H9 (cell line): ENCODE measurements at regions not wholly inside any gene's neighbourhood (a gene's known extent, or its start where the extent isn't known, plus 50 kb on each side); places are given as distances from the start of the nearest gene placed in this dataset.

Experiments used
- DNase-seq: peaks from one replicate; pipeline ENCODE4 v3.0.0-alpha.2; 2017
- H2AFZ ChIP-seq: one replicate; pipeline ENCODE4 v1.6.1; 2013; ENCODE audit warnings: mild to moderate bottlenecking, low read length, control low read depth, moderate library complexity
- H2AK5ac ChIP-seq: 2 replicates; pipeline ENCODE4 v1.6.1; 2013; ENCODE audit warnings: low read length, control low read depth, mixed read lengths; ENCODE audit not compliant: insufficient read length
- H2BK120ac ChIP-seq: one replicate; pipeline ENCODE4 v1.6.1; 2013; ENCODE audit warnings: low read depth, mild to moderate bottlenecking, low read length, control low read depth, inconsistent platforms; ENCODE audit not compliant: poor library complexity, severe bottlenecking
- H2BK12ac ChIP-seq: 2 replicates; pipeline ENCODE4 v1.6.1; 2013; ENCODE audit warnings: low read length, control low read depth, mixed read lengths, low read depth; ENCODE audit not compliant: insufficient read length
- H2BK15ac ChIP-seq: 2 replicates; pipeline ENCODE4 v1.6.1; 2013; ENCODE audit warnings: low read depth, low read length, control low read depth
- H2BK20ac ChIP-seq: one replicate; pipeline ENCODE4 v1.6.1; 2013; ENCODE audit warnings: low read depth, mild to moderate bottlenecking, low read length, control low read depth, inconsistent platforms; ENCODE audit not compliant: poor library complexity, severe bottlenecking
- H2BK5ac ChIP-seq: 2 replicates; pipeline ENCODE4 v1.6.1; 2013; ENCODE audit warnings: low read length, control low read depth, mixed read lengths; ENCODE audit not compliant: insufficient read length
- H3K14ac ChIP-seq: 2 replicates; pipeline ENCODE4 v1.6.1; 2013; ENCODE audit warnings: low read length, control low read depth; ENCODE audit not compliant: insufficient read depth
- H3K18ac ChIP-seq: 2 replicates; pipeline ENCODE4 v1.6.1; 2013; ENCODE audit warnings: low read depth, mild to moderate bottlenecking, mixed read lengths, low read length, control low read depth; ENCODE audit not compliant: insufficient read length
- H3K23ac ChIP-seq: 2 replicates; pipeline ENCODE4 v1.6.1; 2013; ENCODE audit warnings: low read length, control low read depth, mixed read lengths, low read depth; ENCODE audit not compliant: insufficient read length
- H3K23me2 ChIP-seq: 2 replicates; pipeline ENCODE4 v1.6.1; 2013; ENCODE audit warnings: low read depth, mild to moderate bottlenecking, mixed read lengths, low read length, control low read depth; ENCODE audit not compliant: insufficient read length, poor library complexity, severe bottlenecking
- H3K27ac ChIP-seq: 2 replicates; pipeline ENCODE4 v1.5.1; 2013; ENCODE audit warnings: low read length, control low read depth, mixed read lengths, low read depth; ENCODE audit not compliant: insufficient read length
- H3K27me3 ChIP-seq: 2 replicates; pipeline ENCODE4 v1.6.1; 2013; ENCODE audit warnings: low read length, control low read depth, inconsistent platforms; ENCODE audit not compliant: insufficient read depth
- H3K4ac ChIP-seq: 2 replicates; pipeline ENCODE4 v1.6.1; 2013; ENCODE audit warnings: low read depth, mild to moderate bottlenecking, control low read depth, inconsistent platforms, low read length, moderate library complexity
- H3K4me1 ChIP-seq: 2 replicates; pipeline ENCODE4 v1.6.1; 2013; ENCODE audit warnings: low read length, control low read depth, inconsistent platforms; ENCODE audit not compliant: insufficient read depth
- H3K4me2 ChIP-seq: 2 replicates; pipeline ENCODE4 v1.6.1; 2013; ENCODE audit warnings: low read length, control low read depth, mixed read lengths; ENCODE audit not compliant: insufficient read length, insufficient read depth
- H3K56ac ChIP-seq: 2 replicates; pipeline ENCODE4 v1.6.1; 2013; ENCODE audit warnings: low read depth, mild to moderate bottlenecking, mixed read lengths, low read length, control low read depth; ENCODE audit not compliant: insufficient read length
- H3K79me1 ChIP-seq: 2 replicates; pipeline ENCODE4 v1.6.1; 2013; ENCODE audit warnings: low read depth, mild to moderate bottlenecking, moderate library complexity, low read length, control low read depth, inconsistent platforms; ENCODE audit not compliant: insufficient read depth, poor library complexity, severe bottlenecking
- H3K79me2 ChIP-seq: 2 replicates; pipeline ENCODE4 v1.6.1; 2013; ENCODE audit warnings: low read length, control low read depth, inconsistent platforms; ENCODE audit not compliant: insufficient read depth
- H3K9ac ChIP-seq: 2 replicates; pipeline ENCODE4 v1.6.1; 2013; ENCODE audit warnings: low read length, control low read depth, mixed read lengths; ENCODE audit not compliant: insufficient read length; ENCODE audit errors: extremely low read depth
- H3K9me3 ChIP-seq: one replicate; pipeline ENCODE4 v1.6.1; 2013; ENCODE audit warnings: low read depth, low read length, inconsistent platforms; ENCODE audit not compliant: control insufficient read depth
- H3T11ph ChIP-seq: one replicate; pipeline ENCODE4 v1.6.1; 2013; ENCODE audit warnings: mild to moderate bottlenecking, low read length, control low read depth, inconsistent platforms
- H4K20me1 ChIP-seq: one replicate; pipeline ENCODE4 v1.6.1; 2013; ENCODE audit not compliant: control insufficient read depth, insufficient read length, insufficient read depth
- H4K5ac ChIP-seq: 2 replicates; pipeline ENCODE4 v1.6.1; 2013; ENCODE audit warnings: low read depth, mild to moderate bottlenecking, mixed read lengths, low read length, control low read depth; ENCODE audit not compliant: insufficient read length
- H4K8ac ChIP-seq: replicated peaks from 2 replicates; pipeline ENCODE4 v1.6.1; 2013; ENCODE audit warnings: low read length, control low read depth, mixed read lengths, low read depth; ENCODE audit not compliant: insufficient read length
- H4K91ac ChIP-seq: 2 replicates; pipeline ENCODE4 v1.6.1; 2013; ENCODE audit warnings: low read depth, mild to moderate bottlenecking, moderate library complexity, mixed read lengths, low read length, control low read depth; ENCODE audit not compliant: insufficient read length
- H3K27ac Mint-ChIP-seq, 3 experiments: 2 replicates in 2 of 3; 3 replicates in 1 of 3; pipeline ENCODE4 v1.8.0; 2020 to 2021; ENCODE audit warnings: mixed read lengths in 3 of 3, mild to moderate bottlenecking in 1 of 3, moderate library complexity in 1 of 3
- H3K27me3 Mint-ChIP-seq: 2 replicates; pipeline ENCODE4 v1.8.0; 2021; ENCODE audit warnings: low read depth, mild to moderate bottlenecking, moderate library complexity, mixed read lengths
- H3K36me3 Mint-ChIP-seq, 3 experiments: 2 replicates in 2 of 3; 3 replicates in 1 of 3; pipeline ENCODE4 v1.8.0; 2020 to 2021; ENCODE audit warnings: low read depth in 3 of 3, mixed read lengths in 3 of 3; ENCODE audit not compliant: insufficient read depth in 1 of 3
- H3K4me1 Mint-ChIP-seq, 2 experiments: 2 replicates each; pipeline ENCODE4 v1.8.0; 2020; ENCODE audit warnings: mixed read lengths in 2 of 2
- H3K4me3 Mint-ChIP-seq, 2 experiments: 2 replicates in 1 of 2; 3 replicates in 1 of 2; pipeline ENCODE4 v1.8.0; 2020 to 2021; ENCODE audit warnings: mild to moderate bottlenecking in 2 of 2, mixed read lengths in 2 of 2, moderate library complexity in 1 of 2
- H3K9me3 Mint-ChIP-seq, 2 experiments: 2 replicates in 1 of 2; 3 replicates in 1 of 2; pipeline ENCODE4 v1.8.0; 2020; ENCODE audit warnings: mild to moderate bottlenecking in 2 of 2, mixed read lengths in 2 of 2, moderate library complexity in 1 of 2
- WGBS: extraction: QIAGEN DNeasy Blood & Tissue Kit; methylation state at CpG from one replicate; pipeline ENCODE4 v1.1.7; 2013; ENCODE audit warnings: missing lambda C conversion rate, low lambda C conversion rate, mixed read lengths; ENCODE audit not compliant: insufficient read length; ENCODE audit errors: extremely low coverage; 5-methylcytosine and 5-hydroxymethylcytosine counted together
- TF ChIP-seq, protein P1 (sequence below): fragments of 200-600 bp; sonication (generic); conservative IDR thresholded peaks from 3 replicates; pipeline ENCODE4 v1.8.0; 2021; ENCODE audit warnings: antibody characterized with exemption, mild to moderate bottlenecking

DNA sequence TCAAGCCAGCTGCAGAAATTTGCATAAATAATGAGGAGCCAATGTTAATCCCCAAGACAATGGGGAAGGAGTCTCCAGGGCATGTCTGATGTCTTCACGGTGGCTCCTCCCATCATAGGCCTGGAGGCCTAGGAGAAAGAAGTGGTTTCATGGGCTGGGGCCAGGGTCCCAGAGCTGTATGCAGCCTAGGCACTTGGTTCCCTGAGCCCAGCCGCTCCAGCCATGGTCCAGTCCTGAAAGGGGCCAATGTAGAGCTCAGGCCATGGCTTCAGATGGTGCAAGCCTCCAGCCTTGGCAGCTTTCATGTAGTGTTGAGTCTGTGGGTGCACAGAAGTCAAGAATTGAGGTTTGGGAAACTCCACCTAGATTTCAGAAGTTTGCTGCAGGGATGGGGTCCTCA, 628.2 kb upstream of the GRIA3 start:
- WGBS: no CpG with 5 or more reads among the region's 2 CpGs
- no peak overlapping the region for H3K4me2 ChIP-seq
- H2AFZ ChIP-seq: no peak overlapping the region
- no peaks in the 10 kb centered on the region for H3K23me2 ChIP-seq
- no peak overlapping the region for H4K91ac ChIP-seq
- Mint-ChIP-seq H3K4me1 (no peaks in the 10 kb centered on the region), H3K4me3 (no peak overlapping the region), H3K27ac (no peak overlapping the region), H3K36me3 (peaks cover 5 to 13% (median 5%) of the 10 kb centered on the region in 3 experiments; a peak in 4 of 7 replicates), H3K27me3 (no peaks in the 10 kb centered on the region), H3K9me3 (peaks cover 27 to 65% of the 10 kb centered on the region in 2 experiments)
- no peaks in the 10 kb centered on the region for H4K20me1 ChIP-seq
- no peaks in the 10 kb centered on the region for H3K4me1 ChIP-seq
- H2BK120ac ChIP-seq: no peak overlapping the region
- TF ChIP-seq, protein P1, sequence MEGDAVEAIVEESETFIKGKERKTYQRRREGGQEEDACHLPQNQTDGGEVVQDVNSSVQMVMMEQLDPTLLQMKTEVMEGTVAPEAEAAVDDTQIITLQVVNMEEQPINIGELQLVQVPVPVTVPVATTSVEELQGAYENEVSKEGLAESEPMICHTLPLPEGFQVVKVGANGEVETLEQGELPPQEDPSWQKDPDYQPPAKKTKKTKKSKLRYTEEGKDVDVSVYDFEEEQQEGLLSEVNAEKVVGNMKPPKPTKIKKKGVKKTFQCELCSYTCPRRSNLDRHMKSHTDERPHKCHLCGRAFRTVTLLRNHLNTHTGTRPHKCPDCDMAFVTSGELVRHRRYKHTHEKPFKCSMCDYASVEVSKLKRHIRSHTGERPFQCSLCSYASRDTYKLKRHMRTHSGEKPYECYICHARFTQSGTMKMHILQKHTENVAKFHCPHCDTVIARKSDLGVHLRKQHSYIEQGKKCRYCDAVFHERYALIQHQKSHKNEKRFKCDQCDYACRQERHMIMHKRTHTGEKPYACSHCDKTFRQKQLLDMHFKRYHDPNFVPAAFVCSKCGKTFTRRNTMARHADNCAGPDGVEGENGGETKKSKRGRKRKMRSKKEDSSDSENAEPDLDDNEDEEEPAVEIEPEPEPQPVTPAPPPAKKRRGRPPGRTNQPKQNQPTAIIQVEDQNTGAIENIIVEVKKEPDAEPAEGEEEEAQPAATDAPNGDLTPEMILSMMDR: no peak
- no peak overlapping the region for H4K8ac ChIP-seq
- H3K27me3 ChIP-seq: no peaks in the 10 kb centered on the region
- H2BK12ac ChIP-seq: no peak overlapping the region
- no peak overlapping the region for H3K18ac ChIP-seq
- no peak overlapping the region for H2AK5ac ChIP-seq
- no peaks in the 10 kb centered on the region for H3K79me1 ChIP-seq
- H3K9ac ChIP-seq: no peak overlapping the region
- H3K4ac ChIP-seq: no peak overlapping the region
- H2BK20ac ChIP-seq: no peak overlapping the region
- H3K79me2 ChIP-seq: no peaks in the 10 kb centered on the region
- no peak overlapping the region for H2BK5ac ChIP-seq
- no peak overlapping the region for H3K56ac ChIP-seq
- H4K5ac ChIP-seq: no peak overlapping the region
- no peak overlapping the region for H3T11ph ChIP-seq
- H3K27ac ChIP-seq: no peak overlapping the region
- peaks cover 23% of the 10 kb centered on the region for H3K9me3 ChIP-seq
- H3K14ac ChIP-seq: no peak overlapping the region
- H3K23ac ChIP-seq: no peak overlapping the region
- DNase-seq: no peak
- H2BK15ac ChIP-seq: no peak overlapping the region
